ENCODE measurements at regions not wholly inside any gene's neighbourhood (a gene's known extent, or its start where the extent isn't known, plus 50 kb on each side); places are given as distances from the start of the nearest gene placed in this dataset.

GRCh38 chr4:64014647-64015046, 394.6 kb downstream of the TECRL start:
- TF ChIP-seq, protein P1, sequence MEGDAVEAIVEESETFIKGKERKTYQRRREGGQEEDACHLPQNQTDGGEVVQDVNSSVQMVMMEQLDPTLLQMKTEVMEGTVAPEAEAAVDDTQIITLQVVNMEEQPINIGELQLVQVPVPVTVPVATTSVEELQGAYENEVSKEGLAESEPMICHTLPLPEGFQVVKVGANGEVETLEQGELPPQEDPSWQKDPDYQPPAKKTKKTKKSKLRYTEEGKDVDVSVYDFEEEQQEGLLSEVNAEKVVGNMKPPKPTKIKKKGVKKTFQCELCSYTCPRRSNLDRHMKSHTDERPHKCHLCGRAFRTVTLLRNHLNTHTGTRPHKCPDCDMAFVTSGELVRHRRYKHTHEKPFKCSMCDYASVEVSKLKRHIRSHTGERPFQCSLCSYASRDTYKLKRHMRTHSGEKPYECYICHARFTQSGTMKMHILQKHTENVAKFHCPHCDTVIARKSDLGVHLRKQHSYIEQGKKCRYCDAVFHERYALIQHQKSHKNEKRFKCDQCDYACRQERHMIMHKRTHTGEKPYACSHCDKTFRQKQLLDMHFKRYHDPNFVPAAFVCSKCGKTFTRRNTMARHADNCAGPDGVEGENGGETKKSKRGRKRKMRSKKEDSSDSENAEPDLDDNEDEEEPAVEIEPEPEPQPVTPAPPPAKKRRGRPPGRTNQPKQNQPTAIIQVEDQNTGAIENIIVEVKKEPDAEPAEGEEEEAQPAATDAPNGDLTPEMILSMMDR (conservative IDR thresholded peaks at IDR 0.05 in 1 of 2, IDR thresholded peaks at IDR 0.05 in 1 of 2; ENCODE audit: extremely low read depth in 1 of 2, insufficient read depth in 1 of 2, low read depth in 1 of 2, low read length in 2 of 2): no peak
- TF ChIP-seq EZH2 (IDR thresholded peaks at IDR 0.05; ENCODE audit: borderline replicate concordance, low read length): no peak
